Mammary epithelial cell (primary cell): ENCODE measurements at regions not wholly inside any gene's neighbourhood (a gene's known extent, or its start where the extent isn't known, plus 50 kb on each side); places are given as distances from the start of the nearest gene placed in this dataset.

Experiments
- EZH2 ChIP-seq: IDR thresholded peaks from 2 replicates; pipeline ENCODE4 v1.6.1; 2012; ENCODE audit warnings: low read length, inconsistent platforms, borderline replicate concordance
- TF ChIP-seq, protein P1 (sequence below), 2 donors: IDR thresholded peaks in 1 of 2; conservative IDR thresholded peaks in 1 of 2; 2 replicates each; pipeline ENCODE4 v1.5.1; 2011 to 2012; ENCODE audit warnings: inconsistent platforms in 2 of 2, low read length in 2 of 2, mild to moderate bottlenecking in 2 of 2, control low read depth in 1 of 2, low read depth in 1 of 2; ENCODE audit not compliant: insufficient read depth in 1 of 2; ENCODE audit errors: extremely low read depth in 1 of 2

DNA sequence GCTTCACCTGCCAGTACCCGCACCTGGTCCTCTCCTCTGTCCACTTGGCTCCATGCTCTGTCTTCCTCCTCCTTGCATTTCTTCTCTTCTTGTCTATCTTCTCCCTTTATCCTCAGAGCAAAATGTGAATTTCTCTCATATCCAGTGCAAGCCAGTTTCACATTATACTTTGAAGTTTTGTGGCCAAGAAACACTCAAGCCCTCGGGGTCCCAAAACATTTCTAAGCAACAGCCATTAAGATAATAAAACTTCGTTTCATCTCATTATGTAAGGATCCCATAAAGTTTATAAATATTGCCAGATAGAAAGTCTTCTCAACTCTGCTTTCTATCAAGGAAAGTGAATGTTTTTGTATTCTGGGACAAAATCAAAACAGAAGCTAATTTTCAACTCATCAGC is 178.8 kb downstream of the SNX18 start:
- TF ChIP-seq, protein P1, sequence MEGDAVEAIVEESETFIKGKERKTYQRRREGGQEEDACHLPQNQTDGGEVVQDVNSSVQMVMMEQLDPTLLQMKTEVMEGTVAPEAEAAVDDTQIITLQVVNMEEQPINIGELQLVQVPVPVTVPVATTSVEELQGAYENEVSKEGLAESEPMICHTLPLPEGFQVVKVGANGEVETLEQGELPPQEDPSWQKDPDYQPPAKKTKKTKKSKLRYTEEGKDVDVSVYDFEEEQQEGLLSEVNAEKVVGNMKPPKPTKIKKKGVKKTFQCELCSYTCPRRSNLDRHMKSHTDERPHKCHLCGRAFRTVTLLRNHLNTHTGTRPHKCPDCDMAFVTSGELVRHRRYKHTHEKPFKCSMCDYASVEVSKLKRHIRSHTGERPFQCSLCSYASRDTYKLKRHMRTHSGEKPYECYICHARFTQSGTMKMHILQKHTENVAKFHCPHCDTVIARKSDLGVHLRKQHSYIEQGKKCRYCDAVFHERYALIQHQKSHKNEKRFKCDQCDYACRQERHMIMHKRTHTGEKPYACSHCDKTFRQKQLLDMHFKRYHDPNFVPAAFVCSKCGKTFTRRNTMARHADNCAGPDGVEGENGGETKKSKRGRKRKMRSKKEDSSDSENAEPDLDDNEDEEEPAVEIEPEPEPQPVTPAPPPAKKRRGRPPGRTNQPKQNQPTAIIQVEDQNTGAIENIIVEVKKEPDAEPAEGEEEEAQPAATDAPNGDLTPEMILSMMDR (conservative IDR thresholded peaks at IDR 0.05 in 1 of 2, IDR thresholded peaks at IDR 0.05 in 1 of 2; ENCODE audit: extremely low read depth in 1 of 2, insufficient read depth in 1 of 2, low read depth in 1 of 2, low read length in 2 of 2): no peak
- no peak for TF ChIP-seq EZH2
